GDM1 (cell line): ENCODE measurements at regions not wholly inside any gene's neighbourhood (a gene's known extent, or its start where the extent isn't known, plus 50 kb on each side); places are given as distances from the start of the nearest gene placed in this dataset.
"Not testable (repeated sequence)": the region's sequence is repeated elsewhere in the genome, so short reads cannot be mapped to it uniquely, and the experiment has no call there.

Source experiments
- DNase-seq: peaks from one replicate; lab custom pipeline; 2025; lab: John Stamatoyannopoulos, UW

DNA sequence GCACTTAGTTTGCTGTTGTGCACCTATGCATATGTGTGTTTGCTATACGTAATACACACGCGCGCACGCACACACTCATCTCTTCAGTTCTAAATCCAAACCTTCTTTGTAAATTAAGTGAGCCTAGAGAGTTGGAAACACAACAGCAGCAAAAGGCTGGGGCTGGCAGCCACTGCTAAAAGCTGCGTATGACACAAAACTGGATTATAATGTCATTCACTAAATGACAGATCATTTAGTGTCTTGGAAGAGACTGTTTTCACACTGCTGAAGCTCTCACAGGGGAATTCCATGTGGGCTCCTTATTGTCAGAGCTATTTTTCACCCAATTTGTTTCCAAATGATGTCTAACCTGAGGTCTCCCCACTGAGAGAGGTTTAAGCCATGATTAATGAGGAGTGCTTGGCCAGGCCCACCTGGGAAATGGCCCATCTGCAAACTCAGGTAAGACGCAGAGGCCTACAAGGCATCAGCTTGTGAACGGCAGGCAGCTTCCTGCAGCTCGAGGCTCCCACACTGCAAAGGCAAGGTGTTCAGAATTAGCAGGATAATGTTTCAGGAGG lies 94.2 kb downstream of the OLIG3 start:
- DNase-seq, result no peak

DNA sequence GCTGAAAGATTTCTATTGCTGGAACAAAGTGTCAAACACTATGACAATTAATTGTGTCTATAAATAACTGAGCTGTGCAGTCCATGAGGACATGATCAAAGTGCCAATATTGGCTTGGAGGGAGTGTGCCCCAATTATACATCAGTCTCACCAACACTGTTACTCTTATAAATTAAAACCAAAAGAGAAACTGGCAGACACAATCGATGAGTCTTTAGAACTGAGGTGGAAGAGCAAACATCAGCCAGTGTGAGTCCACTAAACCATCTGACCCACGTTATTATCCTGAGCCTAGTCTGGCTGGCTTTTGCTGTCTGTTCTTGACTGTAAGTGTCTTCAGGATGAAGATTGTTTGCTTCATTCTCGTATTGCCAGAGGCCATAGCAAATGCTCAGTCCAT lies 98.9 kb downstream of the OLIG3 start:
- no peak for DNase-seq

DNA sequence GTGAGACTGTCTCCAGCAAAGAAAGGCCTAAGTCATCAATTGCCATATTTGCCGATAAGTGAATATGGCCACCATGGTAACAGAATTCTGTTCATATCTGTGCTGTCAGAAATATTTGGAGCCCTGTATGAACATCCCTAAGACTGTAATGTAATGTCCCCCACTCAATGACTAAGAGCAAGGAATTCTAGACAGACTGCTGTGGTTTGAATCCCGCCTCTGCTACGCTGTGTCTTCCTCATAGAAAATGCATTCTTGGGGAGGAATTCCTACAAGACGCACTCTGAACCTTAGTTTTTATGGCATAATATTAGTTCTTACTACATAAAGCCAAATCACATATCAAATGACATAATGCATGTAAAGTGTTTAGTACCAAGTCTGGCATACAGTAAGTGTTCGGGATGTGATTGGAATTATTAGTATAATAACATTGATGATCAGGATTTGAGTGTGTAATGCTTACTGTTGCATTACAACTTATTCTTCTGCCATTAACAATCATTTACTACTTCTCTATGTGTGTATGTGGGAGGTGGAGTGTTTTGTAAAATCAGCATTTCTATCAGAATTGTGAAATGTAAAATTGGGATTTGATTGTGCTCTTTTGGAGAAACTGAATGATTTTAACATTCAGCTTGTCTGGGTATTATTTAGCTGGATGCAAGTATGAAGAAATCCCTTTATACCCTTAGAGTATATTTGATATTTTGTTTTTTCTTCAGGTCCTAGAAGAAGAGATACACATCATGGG lies 103.0 kb downstream of the OLIG3 start:
- DNase-seq, result no peak

DNA sequence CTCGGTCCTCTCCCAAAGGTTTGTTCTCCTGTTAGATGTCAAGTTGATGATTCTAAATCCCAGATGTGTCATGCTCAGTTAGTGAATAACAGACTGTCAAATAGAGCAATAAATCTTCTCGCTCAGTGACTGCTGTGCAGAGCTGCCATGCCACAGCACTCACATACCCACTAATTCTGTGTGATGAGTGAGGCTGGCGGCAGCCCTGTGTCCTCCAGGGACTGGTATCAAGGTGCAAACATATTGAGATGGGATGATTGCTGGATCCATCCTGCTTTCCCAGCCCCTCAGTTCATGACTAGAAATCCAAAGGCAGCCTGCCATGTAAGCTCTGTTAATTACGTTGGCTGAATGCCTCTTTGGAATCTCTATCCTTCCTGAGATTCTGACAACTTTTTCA lies 103.9 kb downstream of the OLIG3 start:
- no peak for DNase-seq

DNA sequence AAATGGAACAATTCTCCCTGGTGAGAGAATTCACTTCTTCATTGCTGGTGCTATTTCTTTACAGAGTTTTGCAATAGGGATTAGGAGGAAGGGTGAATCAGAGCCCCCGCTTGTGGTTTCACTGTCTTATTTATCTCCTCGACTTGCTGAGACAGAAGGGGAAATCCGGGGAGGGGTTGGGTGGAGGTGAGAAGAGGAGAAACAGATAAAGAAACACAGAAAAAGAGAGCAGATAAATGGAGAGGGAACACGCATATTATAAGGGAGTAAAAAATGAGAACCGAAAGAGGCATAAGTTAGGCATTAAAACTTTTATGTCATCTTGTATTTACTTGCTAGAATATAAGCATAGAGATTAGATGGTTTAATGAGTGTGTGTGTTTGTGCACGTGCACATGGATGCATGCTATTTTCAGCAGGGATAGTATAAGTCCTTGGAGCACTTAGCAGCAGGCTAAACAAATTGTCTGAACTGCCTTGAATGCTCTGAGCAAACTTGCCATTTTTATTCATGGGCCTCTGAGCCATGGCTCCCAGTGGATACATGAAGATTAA lies 105.0 kb downstream of the OLIG3 start:
- peak; percentile 62 for DNase-seq

DNA sequence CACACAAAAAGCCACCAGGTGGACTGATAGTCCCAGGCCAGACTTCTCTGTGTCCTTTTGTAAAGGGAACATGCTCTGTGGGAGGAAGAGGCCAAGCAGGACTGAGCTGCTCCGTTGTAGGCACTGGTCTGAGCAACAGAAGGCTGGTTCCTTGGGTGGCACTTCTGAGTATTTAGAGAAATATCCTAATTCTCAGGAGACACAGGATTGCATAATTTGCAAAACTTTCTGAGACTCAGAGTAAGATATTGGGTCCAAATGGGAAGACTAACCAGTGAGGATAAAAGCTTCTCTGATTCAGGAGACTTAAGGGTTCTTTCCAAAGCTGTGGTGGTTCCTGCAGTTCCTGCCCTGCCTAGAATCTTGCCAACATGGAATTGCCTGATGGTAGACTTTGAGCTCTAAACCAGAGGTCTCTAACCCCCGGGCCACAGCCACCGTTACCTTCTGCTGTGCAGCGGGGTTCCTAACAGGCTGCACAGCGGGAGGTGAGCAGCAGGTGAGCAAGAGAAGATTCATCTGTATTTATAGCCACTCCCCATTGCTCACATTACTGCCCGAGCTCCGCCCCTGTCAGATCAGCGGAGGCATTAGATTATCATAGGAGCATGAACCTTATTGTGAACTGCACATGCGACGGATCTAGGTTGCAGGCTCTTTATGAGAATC lies 107.0 kb downstream of the OLIG3 start:
- no peak for DNase-seq

DNA sequence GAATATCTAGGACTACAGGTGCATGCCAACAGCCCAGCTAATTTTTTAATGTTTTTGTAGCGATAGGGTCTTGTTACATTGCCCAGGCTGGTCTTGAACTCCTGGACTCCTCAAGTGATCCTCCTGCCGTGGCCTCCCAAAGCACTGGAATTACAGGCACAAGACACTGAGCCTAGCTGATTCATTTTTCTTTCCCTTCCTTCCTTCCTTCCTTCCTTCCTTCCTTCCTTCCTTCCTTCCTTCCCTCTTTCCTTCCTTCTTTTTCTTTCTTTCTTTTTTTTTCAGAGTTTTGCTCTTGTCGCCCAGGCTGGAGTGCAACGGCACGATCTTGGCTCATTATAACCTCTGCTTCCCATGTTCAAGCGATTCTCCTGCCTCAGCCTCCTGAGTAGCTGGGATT lies 110.9 kb downstream of the OLIG3 start:
- DNase-seq, result not testable (repeated sequence)

DNA sequence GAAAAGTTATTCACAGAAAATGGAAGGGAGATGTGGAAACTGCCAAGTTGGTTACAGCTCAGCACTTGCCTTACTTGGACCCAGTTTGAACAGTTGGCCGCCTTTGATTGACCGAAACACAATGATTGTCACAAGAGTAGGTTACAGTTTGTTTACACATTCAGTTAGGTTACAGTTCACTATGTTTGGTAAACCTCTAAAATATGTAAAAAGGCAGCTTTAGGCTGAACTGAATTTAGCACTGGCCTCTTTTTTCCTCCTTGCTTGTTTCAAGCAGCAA lies 116.2 kb downstream of the OLIG3 start:
- DNase-seq, result no peak

DNA sequence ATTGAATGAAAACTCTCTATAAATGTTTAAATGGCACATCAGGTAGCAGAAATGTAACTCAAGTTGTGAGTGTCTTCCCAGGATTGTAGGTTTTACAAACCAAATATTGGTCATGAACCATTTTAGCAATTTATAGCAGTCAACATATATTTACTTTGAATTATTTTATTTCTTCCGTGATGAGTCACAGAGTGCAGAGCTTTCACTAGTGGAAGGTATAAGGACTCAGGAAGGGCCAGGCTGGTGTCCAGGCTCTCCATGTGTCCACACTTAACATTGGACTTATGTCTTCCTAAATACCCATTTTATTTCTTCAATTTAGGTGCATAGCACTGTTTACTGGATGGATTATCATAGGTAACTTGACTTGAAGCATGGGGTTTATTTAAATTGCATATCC lies 120.9 kb downstream of the OLIG3 start:
- DNase-seq, result no peak

DNA sequence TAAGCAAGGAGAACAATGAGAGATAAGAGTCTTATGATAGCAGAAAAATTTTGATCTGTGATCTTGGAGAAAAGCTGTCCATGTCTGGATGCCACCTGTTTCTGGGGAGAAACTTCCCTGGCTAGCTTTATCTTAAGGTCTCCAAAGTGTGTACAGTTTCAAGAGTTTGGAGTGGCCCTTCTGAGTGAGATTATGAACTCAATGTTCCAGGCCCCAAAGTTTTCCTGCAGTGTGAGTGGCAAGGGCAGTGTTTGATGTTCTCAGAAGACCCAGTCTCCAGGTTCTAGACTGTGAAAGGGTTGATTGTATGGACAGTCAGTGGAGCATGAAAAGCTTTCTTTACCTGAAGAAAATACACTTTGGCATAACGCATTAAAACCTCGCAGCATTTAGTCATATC lies 121.7 kb downstream of the OLIG3 start:
- DNase-seq, result no peak

DNA sequence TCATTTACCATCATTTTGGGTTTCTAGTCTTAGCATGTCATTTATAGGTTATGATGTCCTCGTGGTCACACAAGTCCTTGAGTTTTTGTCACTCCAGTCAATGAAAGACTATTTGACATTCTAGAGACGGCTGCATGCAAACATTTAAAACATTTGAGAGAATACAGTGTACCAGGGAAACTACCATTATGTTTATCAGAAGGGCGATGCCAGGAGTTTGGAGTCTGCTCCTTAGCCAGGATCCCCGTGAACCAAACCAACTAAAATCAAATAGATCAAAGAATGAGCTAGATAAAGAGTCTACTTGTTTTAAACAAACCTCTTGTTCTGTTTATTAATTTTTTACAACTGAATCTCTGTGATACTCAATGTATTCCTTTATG lies 122.6 kb downstream of the OLIG3 start:
- no peak for DNase-seq

DNA sequence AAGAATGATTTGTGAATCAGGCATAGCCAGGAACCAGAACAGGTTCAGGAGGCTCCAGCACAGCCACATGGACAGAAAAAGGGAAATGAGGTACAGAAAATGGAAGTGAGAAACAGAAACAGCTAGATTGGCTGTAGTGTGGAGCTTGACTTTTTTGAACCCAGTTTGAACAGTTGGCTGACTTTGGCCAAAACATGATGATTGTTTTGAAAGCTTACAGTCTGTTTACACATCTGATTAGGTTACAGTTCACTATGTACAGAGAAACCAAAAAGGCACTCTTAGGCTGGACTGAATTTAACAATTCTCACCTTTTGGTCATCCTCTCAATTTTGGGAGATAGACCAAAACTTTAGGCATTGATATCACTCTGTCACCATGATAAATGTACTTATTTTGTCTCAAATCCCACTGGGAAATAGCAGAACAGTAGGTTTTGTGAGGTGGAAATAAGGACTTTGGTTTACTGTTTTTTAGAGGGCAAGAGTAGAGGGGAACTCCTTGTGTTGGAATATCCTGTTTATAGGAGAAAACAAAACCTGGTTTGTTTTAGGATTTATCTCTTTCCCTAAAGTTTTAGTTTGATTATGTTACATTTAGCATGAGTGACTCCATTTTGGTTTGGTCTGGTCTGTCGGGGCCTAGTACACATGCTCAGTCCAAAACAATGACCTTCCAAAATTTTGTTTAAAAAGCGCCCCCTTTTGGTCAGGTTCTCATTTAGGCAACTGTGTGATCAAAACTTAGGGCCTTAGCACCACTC lies 123.1 kb downstream of the OLIG3 start:
- no peak for DNase-seq

DNA sequence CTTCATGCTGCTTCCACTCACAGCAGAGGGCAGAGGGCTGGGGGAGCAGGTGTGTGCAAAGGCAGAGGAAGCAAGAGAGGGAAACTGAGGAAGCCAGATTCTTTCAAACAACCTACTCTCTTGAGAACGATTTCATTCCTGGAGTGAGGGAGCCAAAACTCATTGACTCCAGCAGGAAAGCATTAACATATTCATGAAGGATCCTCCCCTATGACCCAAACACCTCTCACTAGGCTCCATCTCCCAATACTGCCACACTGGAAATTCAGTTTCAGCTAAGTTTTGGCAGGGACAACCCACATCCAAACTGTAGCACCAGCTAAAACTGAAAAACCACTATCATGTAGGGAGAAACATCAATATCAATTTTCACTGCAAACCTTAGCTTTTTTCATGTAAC lies 125.1 kb downstream of the OLIG3 start:
- DNase-seq, result no peak

DNA sequence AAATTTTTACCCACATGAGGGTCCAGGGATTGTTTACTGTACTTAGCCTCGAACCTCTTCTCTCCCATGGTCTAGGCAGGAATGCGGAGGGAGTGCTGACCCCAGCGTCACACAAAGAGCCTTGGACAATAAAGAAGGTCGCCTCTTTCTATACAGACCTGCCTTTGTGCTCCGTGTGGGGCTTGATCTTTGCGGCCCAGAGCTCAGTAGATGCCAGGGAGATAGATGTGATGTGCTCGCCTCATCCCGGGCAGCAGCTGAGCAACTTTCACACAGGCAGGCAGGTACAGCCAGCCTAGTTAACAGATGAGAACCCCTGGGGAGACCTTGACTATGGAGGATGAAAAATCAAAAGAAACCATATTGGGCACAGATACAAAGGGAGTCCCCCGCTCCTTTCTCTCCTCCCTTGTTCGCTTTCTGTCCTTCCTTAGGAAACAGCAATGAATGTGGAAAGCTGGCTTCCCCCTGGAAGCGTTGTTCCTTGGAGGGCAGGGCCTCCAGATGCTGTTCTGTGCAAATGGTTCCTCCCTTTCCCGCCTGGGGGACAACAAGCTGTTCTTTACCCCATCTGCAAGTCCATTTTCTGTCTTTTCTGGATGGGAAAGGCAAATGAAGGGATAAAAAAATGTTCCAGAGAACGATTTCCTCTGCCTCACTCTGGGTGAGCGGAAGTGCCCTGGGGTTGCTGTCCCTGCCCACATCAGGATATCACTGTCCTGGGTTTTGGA lies 128.3 kb downstream of the OLIG3 start:
- DNase-seq, result no peak

DNA sequence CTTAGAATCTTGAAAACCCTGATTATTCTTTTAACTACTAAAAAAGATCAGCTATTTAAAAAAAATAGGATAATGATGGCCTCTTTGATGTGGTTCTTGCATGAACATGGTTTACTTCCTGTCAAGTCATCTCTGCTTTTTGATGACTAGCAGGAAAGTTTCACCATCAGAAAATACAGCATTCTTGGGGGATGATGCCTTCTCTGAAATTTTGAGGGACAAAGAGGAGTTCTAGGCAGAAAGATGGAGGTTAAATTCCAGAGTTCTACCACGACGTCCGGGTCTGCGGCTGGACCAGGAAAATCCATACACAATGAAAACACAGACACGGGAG lies 130.4 kb downstream of the OLIG3 start:
- DNase-seq, result no peak

DNA sequence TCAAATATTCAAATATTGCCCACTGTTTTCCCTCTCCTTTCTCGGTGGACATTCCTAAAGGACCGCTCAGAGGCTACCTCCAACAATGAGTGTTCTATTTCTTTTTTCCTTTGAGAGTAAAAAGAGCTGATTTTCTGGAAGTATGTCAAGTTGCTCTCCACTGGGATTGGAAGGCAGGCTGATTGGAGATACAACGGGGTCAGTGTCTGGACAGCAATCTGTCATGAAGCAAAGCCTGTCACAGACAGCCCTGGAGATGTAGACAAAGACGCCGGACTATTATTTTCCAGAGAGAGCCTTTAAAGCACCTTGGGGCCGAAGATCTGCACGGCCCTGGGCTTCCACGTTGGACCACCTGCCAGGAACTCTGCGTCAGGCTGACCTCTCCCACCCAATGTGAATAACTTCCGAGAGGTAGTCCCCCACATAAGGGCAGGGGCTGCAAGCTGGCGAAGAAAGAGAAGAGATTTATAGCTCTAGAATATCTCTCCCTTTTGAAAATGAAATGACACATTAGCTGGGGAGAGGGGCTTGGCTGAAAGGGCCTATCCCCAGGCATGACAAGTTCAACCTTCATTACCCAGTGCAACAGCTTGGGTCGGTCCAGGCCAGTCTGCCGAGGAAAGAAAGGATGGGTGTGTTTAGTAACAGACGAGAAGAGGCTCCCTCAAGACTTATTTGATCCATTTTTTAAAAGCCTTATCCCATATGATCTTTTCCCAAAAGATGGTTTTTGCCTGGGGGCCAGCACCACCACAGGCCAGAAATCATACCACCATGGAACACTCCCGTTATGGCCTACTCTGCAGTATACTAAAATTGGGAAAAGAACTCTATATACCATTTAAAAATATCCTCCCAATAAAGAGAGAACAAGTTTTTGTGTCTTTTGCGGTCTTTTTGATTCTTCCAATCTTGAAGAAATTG lies 131.1 kb downstream of the OLIG3 start:
- DNase-seq, result no peak

DNA sequence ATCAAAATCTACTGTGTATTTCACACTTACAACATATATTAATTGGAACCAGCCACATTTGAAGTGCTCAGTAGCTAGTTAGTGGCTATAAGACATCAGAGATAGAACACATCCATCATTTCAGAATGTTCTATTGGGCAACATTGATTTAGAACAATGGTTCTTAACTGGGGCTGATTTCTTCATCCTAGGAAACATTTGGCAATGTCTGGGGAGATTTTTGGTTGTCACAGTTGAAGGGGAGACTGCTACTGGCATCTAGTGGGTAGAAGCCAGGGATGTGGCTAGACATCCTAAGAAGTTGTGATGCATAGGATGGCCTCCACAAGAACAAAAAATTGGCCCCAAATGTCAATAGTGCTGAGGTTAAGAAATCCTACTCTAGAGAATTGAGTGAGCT lies 132.5 kb downstream of the OLIG3 start:
- DNase-seq, result no peak

DNA sequence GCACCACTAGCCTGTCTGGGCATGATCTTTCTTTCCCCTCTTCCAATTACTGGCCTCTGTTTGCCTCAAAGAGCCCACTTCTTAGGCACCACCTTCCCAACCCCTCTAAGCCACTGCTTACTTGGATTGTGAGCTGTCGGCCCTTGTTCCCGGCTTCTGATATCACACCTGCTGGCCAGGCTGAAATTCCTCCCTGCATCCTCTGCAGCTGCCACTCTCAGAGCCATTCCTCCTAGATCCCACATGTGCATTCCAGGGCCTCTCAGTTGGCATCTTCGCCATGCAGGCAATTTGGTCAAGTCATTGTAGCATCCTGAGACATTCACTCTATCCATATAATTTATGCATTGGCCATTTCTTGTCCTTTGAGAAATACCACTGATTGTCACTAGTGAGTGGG lies 135.9 kb downstream of the OLIG3 start:
- no peak for DNase-seq

DNA sequence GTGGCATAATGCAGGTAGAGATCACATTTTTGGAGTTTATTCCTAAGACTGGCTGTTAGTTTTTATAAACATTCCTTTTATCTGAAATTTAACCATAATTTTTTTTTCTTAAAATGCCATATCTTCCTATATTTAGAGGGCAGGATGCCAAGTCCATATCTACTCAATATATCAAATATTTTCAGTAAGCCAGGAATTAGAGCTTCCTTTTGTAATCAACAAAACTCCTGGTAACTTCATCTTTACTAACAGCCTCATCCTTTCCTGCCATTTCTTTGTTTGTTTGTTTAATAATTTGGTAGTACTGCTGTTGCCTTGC lies 136.3 kb downstream of the OLIG3 start:
- DNase-seq, result no peak

DNA sequence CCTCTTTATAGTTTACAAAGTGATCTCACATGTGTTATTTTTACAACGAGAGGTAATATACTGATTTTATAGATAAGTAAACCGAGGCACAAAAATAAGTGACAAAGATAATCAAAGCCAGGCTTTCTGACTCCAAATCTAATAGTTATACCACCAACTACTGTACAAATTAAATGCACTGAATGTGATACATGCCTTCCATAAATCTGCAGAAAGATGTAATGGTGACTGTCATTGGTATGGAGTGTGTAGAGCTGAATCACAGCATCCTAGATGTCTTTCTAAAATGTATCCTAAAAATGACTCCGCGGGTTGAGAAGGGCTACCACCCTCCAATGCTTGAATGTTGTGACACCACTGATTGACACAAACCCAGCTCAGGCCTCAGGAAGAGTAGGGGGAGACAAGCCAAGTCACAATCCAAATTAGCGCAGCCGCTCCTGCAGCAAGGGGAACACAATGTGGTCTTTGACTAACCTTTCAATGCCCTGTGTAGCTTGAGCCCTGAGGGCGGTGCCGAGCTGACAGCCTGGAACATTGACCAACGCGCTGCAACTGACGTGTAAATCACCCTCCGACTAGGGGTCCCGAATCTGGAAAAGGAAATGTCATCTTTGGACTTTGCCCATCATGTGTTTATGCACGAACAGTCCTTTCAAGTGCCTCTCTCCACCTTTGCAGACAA lies 136.8 kb downstream of the OLIG3 start:
- DNase-seq, result no peak
